CD4-positive, alpha-beta T cell treated with Interleukin-4 for 1 hour (primary cell): ENCODE measurements at regions not wholly inside any gene's neighbourhood (a gene's known extent, or its start where the extent isn't known, plus 50 kb on each side); places are given as distances from the start of the nearest gene placed in this dataset.
"Not testable (repeated sequence)": the region's sequence is repeated elsewhere in the genome, so short reads cannot be mapped to it uniquely, and the experiment has no call there.

ENCODE experiments used
- DNase-seq, 2 donors: peaks; one replicate each; pipeline ENCODE4 v3.0.0-alpha.2; 2020 to 2022

- no peak for DNase-seq
Observed at GRCh38 chr4:160370046-160370445, 1267.2 kb downstream of the RAPGEF2 start.

GRCh38 chr4:160371446-160371845, 1268.6 kb downstream of the RAPGEF2 start:
- no peak for DNase-seq

DNA sequence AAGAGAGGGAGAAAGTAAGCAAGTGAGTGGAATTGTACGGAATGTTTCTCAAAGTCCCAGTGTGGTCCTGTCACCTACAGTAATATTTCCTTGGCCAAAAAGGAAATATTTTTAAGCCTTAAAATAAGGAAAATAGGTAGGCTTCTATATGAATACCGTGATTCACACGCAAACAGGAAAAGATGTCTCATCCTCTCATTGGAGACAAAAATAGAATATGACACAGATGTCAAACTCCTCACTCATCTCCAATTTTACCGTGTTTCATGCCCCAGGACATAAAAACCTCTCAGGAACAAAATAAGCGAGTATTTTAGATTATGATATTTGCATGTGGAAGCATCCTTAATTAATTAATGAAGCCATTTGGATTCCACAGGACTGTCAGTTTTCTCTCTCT, 1269.5 kb downstream of the RAPGEF2 start:
- DNase-seq: no peak

GRCh38 chr4:160373911-160374310, 1271.0 kb downstream of the RAPGEF2 start:
- DNase-seq: no peak

- DNase-seq: no peak
Observed at GRCh38 chr4:160375772-160376452, 1273.0 kb downstream of the RAPGEF2 start.

DNA sequence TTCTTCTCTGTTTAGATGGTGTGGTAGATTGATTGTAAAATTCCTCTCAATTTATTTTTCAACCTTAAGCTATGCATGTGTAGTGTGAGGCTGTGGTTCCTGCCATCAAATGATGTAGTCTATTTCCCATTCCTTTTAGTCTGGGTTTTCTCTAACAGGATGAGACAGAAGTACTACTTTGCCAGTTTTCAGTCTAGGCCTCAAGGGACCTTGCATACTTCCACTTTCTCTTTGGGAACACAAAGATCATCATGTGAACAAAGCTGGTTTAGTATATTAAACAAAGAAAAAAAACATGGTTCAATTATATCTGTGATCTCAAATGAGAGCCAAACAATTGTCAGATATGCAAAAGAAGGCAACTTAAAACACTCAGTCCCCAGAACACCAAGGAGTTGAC, 1284.0 kb downstream of the RAPGEF2 start:
- no peak for DNase-seq

DNA sequence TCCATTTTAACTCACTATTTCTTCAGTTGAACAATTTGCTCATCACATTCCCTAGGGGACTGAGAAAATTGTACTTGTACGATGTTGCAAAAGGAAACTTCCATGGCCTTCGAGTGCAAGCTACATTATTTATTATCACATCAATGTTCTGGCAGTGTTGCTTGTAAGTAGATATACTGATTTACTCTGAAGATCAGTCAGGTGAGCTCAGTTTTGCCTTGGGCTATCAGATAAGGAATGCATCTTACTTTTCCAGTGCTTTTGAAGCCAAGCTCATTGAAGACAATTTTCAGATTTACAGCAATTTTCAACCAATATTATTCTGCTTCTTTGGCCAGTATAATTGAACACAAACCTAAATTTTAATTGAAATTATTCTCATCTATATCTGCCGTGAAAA, 1296.9 kb downstream of the RAPGEF2 start:
- DNase-seq: no peak

- no peak for DNase-seq
Observed at GRCh38 chr4:160403081-160403480, 1300.2 kb downstream of the RAPGEF2 start.

DNA sequence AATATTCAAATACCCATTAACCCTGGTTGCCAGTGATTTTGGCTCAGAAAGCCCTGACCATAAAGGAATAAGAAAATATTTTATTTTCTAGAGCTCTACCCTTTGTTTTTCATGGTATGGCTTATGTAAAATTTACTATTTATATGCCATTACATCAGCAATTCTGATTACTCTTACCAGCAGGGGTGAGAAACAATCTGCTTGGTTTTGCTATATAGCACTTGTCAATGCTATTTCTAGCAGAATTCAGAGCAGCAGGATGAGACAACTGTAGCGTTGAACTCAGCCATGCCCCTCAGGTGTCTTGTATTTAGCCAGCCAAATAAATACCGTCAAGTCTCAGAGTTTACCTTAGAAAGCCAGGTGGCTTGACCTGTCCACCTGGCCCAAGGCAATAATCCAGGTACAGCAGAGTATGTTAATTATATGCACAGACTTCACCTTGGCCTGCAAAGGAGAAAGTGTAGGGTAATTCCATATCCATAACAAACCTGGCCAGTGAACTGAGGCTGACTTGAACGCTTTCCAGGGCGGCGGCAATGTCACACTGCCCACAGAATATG, 1303.5 kb downstream of the RAPGEF2 start:
- DNase-seq: no peak

- no peak for DNase-seq
Observed at GRCh38 chr4:160414496-160414895, 1311.6 kb downstream of the RAPGEF2 start.

GRCh38 chr4:160423879-160424451, 1321.1 kb downstream of the RAPGEF2 start:
- DNase-seq: no peak

DNA sequence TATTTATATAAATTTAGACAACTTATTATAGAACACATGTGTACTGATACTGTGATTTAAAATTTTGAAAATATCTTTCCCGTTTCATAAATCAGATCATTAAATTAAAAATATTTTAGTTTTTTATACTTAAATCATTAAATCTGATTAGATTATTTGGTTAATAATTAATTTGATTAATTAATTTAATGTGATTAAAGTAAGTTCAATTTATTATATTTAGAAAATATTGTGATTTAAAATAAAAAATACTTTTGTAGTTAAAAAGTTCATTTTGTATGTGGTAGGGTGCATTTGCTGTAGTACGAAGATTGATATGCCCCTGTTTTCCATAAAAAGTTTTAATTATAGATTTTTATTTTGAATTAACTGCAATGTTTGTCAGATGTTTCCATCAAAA, 1323.4 kb downstream of the RAPGEF2 start:
- no peak for DNase-seq

DNA sequence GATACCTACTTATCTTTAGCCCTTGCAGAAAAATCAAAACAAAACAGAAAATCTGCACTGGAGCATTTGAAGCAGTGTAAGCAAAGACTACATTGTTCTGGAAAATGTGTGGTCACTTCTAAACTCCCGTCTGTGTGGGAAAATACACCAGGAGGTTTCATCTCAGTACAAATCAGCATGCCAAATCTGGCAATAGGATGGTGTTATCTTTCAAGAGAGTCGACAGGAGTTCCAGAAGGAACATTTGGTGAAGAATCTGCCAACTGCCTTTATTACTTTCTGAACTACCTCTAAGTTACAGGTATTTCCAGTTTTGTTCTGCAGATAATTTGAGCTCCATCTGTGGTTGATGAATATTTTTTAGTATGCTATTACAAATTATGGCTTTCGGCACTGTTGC, 1348.0 kb downstream of the RAPGEF2 start:
- no peak for DNase-seq

GRCh38 chr4:160481696-160482690, 1379.1 kb downstream of the RAPGEF2 start:
- not testable (repeated sequence) for DNase-seq

DNA sequence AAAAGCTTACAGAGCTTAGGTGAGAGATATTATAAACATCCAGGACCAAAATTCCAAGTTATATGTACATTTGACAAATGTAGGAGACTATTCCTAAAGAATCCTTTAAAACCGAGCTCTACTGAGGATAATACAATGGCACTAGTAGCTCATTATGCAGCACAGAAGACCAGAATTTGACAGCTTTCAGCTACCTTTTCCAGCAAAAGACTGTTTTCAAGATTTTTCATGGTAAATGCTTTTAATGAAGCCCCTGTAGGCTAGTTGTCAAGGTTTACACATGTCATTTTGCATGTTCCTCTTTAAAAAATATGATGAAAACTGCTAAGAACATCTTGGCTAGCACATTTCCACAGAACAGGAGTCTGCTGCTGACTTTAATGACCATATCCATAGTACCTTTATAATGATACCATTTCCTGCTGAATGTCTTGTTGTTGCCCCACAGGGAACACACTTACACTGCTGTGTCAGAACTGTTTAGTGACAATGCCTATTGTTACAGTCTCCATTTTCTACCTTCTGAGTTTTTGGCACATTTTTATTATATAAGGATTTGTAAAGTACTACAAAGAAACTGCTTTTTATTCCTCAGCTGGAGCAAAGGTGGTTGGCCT, 1382.3 kb downstream of the RAPGEF2 start:
- DNase-seq: no peak

GRCh38 chr4:160492181-160492580, 1389.3 kb downstream of the RAPGEF2 start:
- DNase-seq: no peak

DNA sequence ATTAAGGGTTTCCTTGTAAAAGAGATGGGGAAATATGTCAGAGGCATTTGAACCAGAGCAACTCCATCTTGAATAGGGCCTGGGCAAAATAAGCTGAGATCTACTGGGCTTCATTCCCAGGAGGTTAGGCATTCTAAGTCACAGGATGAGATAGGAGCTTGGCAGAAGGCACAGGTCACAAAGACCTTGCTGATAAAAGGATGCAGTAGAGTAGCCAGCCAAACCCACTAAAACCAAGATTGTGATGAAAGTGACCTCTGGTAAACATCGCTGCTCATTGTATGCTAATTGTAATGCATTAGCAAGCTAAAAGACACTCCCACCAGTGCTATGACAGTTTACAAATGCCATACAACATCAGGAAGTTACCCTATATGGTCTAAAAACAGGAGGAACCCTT, 1390.3 kb downstream of the RAPGEF2 start:
- no peak for DNase-seq

DNA sequence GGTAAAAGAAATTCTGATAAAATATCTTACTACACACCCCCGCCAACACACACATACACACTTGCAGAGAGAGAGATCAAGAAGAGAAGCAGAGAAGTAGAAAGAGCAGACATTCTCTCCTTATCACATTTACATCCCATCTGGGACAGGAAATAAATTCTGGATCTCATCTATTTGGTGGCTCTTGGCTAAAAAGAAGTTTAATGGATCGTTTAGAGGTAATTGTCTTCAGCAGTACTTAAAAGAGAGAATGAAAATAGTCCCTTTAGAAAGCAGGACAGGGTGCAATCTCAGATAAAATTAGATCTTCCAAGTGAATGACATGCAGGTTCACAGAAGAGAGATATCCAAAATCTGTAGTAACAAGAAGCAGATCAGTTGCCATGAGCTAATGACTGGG, 1392.5 kb downstream of the RAPGEF2 start:
- DNase-seq: no peak

GRCh38 chr4:160498211-160498610, 1395.3 kb downstream of the RAPGEF2 start:
- no peak for DNase-seq

- DNase-seq: no peak
Observed at GRCh38 chr4:160505724-160506123, 1402.8 kb downstream of the RAPGEF2 start.

DNA sequence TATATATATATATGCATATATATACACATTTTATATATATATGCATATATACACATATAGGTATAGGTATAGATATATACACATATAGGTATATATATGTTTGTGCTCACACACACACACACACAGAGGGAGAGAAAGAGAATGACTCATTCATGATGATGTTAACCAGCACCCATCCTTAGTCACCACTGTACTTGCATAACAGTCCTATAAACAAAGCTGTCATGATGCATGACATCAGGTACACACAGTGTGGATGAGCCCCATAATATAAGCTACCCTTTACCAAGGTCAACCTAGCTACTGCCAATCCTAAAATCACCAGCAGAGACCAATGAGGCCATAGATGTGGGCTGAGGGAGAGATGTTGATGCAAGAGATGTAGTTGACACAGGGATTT, 1408.0 kb downstream of the RAPGEF2 start:
- DNase-seq: no peak

GRCh38 chr4:160514126-160514525, 1411.2 kb downstream of the RAPGEF2 start:
- no peak for DNase-seq

DNA sequence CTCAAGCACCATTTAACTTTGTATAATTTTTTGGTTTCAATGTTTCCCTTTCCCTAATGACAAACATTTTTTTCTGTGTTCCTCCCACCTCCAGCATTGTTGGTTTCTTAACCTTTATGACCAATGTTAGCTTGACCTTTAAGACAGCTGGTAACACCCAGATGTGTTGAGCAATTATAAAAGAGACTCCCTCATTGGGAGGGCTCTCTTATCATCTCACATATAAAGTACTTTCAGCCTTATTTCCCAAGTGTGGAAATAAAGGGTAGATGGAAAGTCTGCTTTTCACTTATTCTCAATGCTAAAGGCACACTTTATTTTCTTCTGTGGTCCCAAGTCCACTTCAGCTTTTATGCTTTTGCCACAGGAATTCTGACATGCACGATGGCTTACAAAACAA, 1420.4 kb downstream of the RAPGEF2 start:
- DNase-seq: no peak
